ENCODE measurements at regions not wholly inside any gene's neighbourhood (a gene's known extent, or its start where the extent isn't known, plus 50 kb on each side); places are given as distances from the start of the nearest gene placed in this dataset.

DNA sequence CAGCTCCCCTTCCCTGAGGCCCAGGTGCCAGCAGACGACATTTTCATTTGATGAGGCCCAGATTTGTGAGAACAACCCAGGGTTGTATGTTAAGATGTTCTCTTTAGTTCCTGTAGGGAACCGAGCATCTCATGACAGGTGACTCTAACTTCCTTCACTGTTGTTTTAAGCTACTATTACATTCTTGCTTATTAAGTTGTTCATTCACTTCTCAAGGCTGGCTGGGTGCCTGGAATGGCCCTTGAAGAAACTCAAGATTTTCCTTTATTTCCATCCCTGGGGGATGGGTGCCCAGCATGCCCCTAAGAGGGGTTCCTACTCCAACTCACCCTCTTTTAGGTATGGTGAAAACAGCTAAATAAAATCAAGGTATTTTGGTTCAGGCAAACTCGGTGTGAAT is 111.5 kb upstream of the SYNDIG1 start:
- TF ChIP-seq EP300 (IDR thresholded peaks at IDR 0.05) (no peak), MAX (IDR thresholded peaks at IDR 0.05) (no peak), CEBPB (IDR thresholded peaks at IDR 0.05) (no peak), MYC (IDR thresholded peaks at IDR 0.05; ENCODE audit: borderline replicate concordance, low read length) (no peak), POLR2A (IDR thresholded peaks at IDR 0.05; ENCODE audit: low read length) (no peak)
- TF ChIP-seq, protein P1, sequence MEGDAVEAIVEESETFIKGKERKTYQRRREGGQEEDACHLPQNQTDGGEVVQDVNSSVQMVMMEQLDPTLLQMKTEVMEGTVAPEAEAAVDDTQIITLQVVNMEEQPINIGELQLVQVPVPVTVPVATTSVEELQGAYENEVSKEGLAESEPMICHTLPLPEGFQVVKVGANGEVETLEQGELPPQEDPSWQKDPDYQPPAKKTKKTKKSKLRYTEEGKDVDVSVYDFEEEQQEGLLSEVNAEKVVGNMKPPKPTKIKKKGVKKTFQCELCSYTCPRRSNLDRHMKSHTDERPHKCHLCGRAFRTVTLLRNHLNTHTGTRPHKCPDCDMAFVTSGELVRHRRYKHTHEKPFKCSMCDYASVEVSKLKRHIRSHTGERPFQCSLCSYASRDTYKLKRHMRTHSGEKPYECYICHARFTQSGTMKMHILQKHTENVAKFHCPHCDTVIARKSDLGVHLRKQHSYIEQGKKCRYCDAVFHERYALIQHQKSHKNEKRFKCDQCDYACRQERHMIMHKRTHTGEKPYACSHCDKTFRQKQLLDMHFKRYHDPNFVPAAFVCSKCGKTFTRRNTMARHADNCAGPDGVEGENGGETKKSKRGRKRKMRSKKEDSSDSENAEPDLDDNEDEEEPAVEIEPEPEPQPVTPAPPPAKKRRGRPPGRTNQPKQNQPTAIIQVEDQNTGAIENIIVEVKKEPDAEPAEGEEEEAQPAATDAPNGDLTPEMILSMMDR (IDR thresholded peaks at IDR 0.05) = no peak

Measured in A549 (cell line).